ENCODE measurements at regions not wholly inside any gene's neighbourhood (a gene's known extent, or its start where the extent isn't known, plus 50 kb on each side); places are given as distances from the start of the nearest gene placed in this dataset.
"Not testable (repeated sequence)": the region's sequence is repeated elsewhere in the genome, so short reads cannot be mapped to it uniquely, and the experiment has no call there.

GRCh38 chr2:7427293-7428060 lies 510.3 kb downstream of the RNF144A start:
- peaks cover 3% of the 10 kb centered on the region for H3K36me3 Mint-ChIP-seq (ENCODE audit: low read depth)
- H3K27me3 Mint-ChIP-seq: no peaks in the 10 kb centered on the region
- no peaks in the 10 kb centered on the region for H3K9me3 Mint-ChIP-seq
- H3K4me1 Mint-ChIP-seq (ENCODE audit: low read depth): peaks cover 47% of the 10 kb centered on the region
- peak overlapping the region; percentile 81 for H3K27ac Mint-ChIP-seq
- peak overlapping the region; percentile 52 for H3K4me3 Mint-ChIP-seq

- Mint-ChIP-seq H3K27me3 (no peaks in the 10 kb centered on the region), H3K4me3 (peak overlapping the region; percentile 52), H3K9me3 (no peaks in the 10 kb centered on the region), H3K36me3 (ENCODE audit: low read depth) (peaks cover 11% of the 10 kb centered on the region), H3K4me1 (ENCODE audit: low read depth) (peaks cover 50% of the 10 kb centered on the region), H3K27ac (peak overlapping the region; percentile 81)
Measured at GRCh38 chr2:7428454-7429204, 511.4 kb downstream of the RNF144A start.

GRCh38 chr2:7429733-7430132 lies 512.5 kb downstream of the RNF144A start:
- peak overlapping the region; percentile 94 for H3K27ac Mint-ChIP-seq
- no peaks in the 10 kb centered on the region for H3K27me3 Mint-ChIP-seq
- H3K36me3 Mint-ChIP-seq (ENCODE audit: low read depth): peaks cover 15% of the 10 kb centered on the region
- H3K4me3 Mint-ChIP-seq: peak overlapping the region; percentile 83
- peaks cover 56% of the 10 kb centered on the region for H3K4me1 Mint-ChIP-seq (ENCODE audit: low read depth)
- H3K9me3 Mint-ChIP-seq: no peaks in the 10 kb centered on the region

GRCh38 chr2:7430421-7430868 lies 513.2 kb downstream of the RNF144A start:
- peak overlapping the region; percentile 83 for H3K4me3 Mint-ChIP-seq
- H3K36me3 Mint-ChIP-seq (ENCODE audit: low read depth): peaks cover 16% of the 10 kb centered on the region
- peak overlapping the region; percentile 94 for H3K27ac Mint-ChIP-seq
- H3K27me3 Mint-ChIP-seq: no peaks in the 10 kb centered on the region
- H3K9me3 Mint-ChIP-seq: no peaks in the 10 kb centered on the region
- peaks cover 63% of the 10 kb centered on the region for H3K4me1 Mint-ChIP-seq (ENCODE audit: low read depth)

- H3K9me3 Mint-ChIP-seq: no peaks in the 10 kb centered on the region
- H3K36me3 Mint-ChIP-seq (ENCODE audit: low read depth): peaks cover 16% of the 10 kb centered on the region
- H3K27me3 Mint-ChIP-seq: no peaks in the 10 kb centered on the region
- peak overlapping the region; percentile 83 for H3K4me3 Mint-ChIP-seq
- peak overlapping the region; percentile 94 for H3K27ac Mint-ChIP-seq
- H3K4me1 Mint-ChIP-seq (ENCODE audit: low read depth): peaks cover 69% of the 10 kb centered on the region
Measured at GRCh38 chr2:7430869-7431641, 513.8 kb downstream of the RNF144A start.

GRCh38 chr2:7432436-7432835 lies 515.2 kb downstream of the RNF144A start:
- peaks cover 16% of the 10 kb centered on the region for H3K36me3 Mint-ChIP-seq (ENCODE audit: low read depth)
- peak overlapping the region; percentile 83 for H3K27ac Mint-ChIP-seq
- no peaks in the 10 kb centered on the region for H3K27me3 Mint-ChIP-seq
- peaks cover 79% of the 10 kb centered on the region for H3K4me1 Mint-ChIP-seq (ENCODE audit: low read depth)
- peak overlapping the region; percentile 51 for H3K4me3 Mint-ChIP-seq
- H3K9me3 Mint-ChIP-seq: no peaks in the 10 kb centered on the region

GRCh38 chr2:7436096-7436906 lies 519.1 kb downstream of the RNF144A start:
- H3K27me3 Mint-ChIP-seq: no peaks in the 10 kb centered on the region
- H3K4me1 Mint-ChIP-seq (ENCODE audit: low read depth): peaks cover 79% of the 10 kb centered on the region
- peak overlapping the region; percentile 94 for H3K27ac Mint-ChIP-seq
- H3K9me3 Mint-ChIP-seq: peaks cover 15% of the 10 kb centered on the region
- H3K4me3 Mint-ChIP-seq: no peak overlapping the region
- H3K36me3 Mint-ChIP-seq (ENCODE audit: low read depth): peaks cover 36% of the 10 kb centered on the region

GRCh38 chr2:7437141-7437540 lies 519.9 kb downstream of the RNF144A start:
- no peaks in the 10 kb centered on the region for H3K27me3 Mint-ChIP-seq
- peak overlapping the region; percentile 94 for H3K27ac Mint-ChIP-seq
- peaks cover 83% of the 10 kb centered on the region for H3K4me1 Mint-ChIP-seq (ENCODE audit: low read depth)
- peaks cover 19% of the 10 kb centered on the region for H3K9me3 Mint-ChIP-seq
- peaks cover 44% of the 10 kb centered on the region for H3K36me3 Mint-ChIP-seq (ENCODE audit: low read depth)
- peak overlapping the region; percentile 42 for H3K4me3 Mint-ChIP-seq

GRCh38 chr2:7437716-7438632 lies 520.8 kb downstream of the RNF144A start:
- H3K4me1 Mint-ChIP-seq (ENCODE audit: low read depth): peaks cover 85% of the 10 kb centered on the region
- peak overlapping the region; percentile 94 for H3K27ac Mint-ChIP-seq
- H3K27me3 Mint-ChIP-seq: no peaks in the 10 kb centered on the region
- H3K9me3 Mint-ChIP-seq: peaks cover 24% of the 10 kb centered on the region
- peak overlapping the region; percentile 28 for H3K4me3 Mint-ChIP-seq
- H3K36me3 Mint-ChIP-seq (ENCODE audit: low read depth): peaks cover 42% of the 10 kb centered on the region

- Mint-ChIP-seq H3K4me3 (peak overlapping the region; percentile 42), H3K27me3 (no peaks in the 10 kb centered on the region), H3K4me1 (ENCODE audit: low read depth) (peaks cover 94% of the 10 kb centered on the region), H3K9me3 (peaks cover 28% of the 10 kb centered on the region), H3K27ac (peak overlapping the region; percentile 88), H3K36me3 (ENCODE audit: low read depth) (peaks cover 48% of the 10 kb centered on the region)
Measured at GRCh38 chr2:7438855-7439254, 521.6 kb downstream of the RNF144A start.

GRCh38 chr2:7440977-7441376 lies 523.8 kb downstream of the RNF144A start:
- Mint-ChIP-seq H3K27ac (peak overlapping the region; percentile 82), H3K27me3 (no peaks in the 10 kb centered on the region), H3K36me3 (ENCODE audit: low read depth) (peaks cover 47% of the 10 kb centered on the region), H3K9me3 (peaks cover 33% of the 10 kb centered on the region), H3K4me3 (no peak overlapping the region), H3K4me1 (ENCODE audit: low read depth) (peaks cover 95% of the 10 kb centered on the region)

- H3K9me3 Mint-ChIP-seq: peaks cover 33% of the 10 kb centered on the region
- H3K4me1 Mint-ChIP-seq (ENCODE audit: low read depth): peaks cover 87% of the 10 kb centered on the region
- H3K27me3 Mint-ChIP-seq, H3K4me3 Mint-ChIP-seq: not testable (repeated sequence)
- peaks cover 47% of the 10 kb centered on the region for H3K36me3 Mint-ChIP-seq (ENCODE audit: low read depth)
- H3K27ac Mint-ChIP-seq: peak overlapping the region; percentile 82
Measured at GRCh38 chr2:7441841-7442240, 524.6 kb downstream of the RNF144A start.

- no peaks in the 10 kb centered on the region for H3K27me3 Mint-ChIP-seq
- H3K4me1 Mint-ChIP-seq (ENCODE audit: low read depth): peaks cover 77% of the 10 kb centered on the region
- H3K27ac Mint-ChIP-seq: peak overlapping the region; percentile 82
- no peak overlapping the region for H3K4me3 Mint-ChIP-seq
- peaks cover 28% of the 10 kb centered on the region for H3K9me3 Mint-ChIP-seq
- peaks cover 46% of the 10 kb centered on the region for H3K36me3 Mint-ChIP-seq (ENCODE audit: low read depth)
Measured at GRCh38 chr2:7444626-7445025, 527.4 kb downstream of the RNF144A start.
